ENCODE measurements at regions not wholly inside any gene's neighbourhood (a gene's known extent, or its start where the extent isn't known, plus 50 kb on each side); places are given as distances from the start of the nearest gene placed in this dataset.

GRCh38 chr4:23976423-23976822, 86.6 kb upstream of the PPARGC1A start:
- no peak for TF ChIP-seq YY1 (IDR thresholded peaks at IDR 0.05; ENCODE audit: borderline replicate concordance in 1 of 3, control insufficient read depth in 1 of 3, extremely low read depth in 1 of 3, insufficient read depth in 3 of 3, insufficient read length in 1 of 3, insufficient replicate concordance in 2 of 3, low read depth in 1 of 3, low read length in 2 of 3)
- no peak for TF ChIP-seq ZSCAN32 (CRISPR knock-in tag; IDR thresholded peaks at IDR 0.05)
- no peak for TF ChIP-seq ATF7 (IDR thresholded peaks at IDR 0.05)
- no peak for TF ChIP-seq CTCF (IDR thresholded peaks at IDR 0.05 in 2 of 3, conservative IDR thresholded peaks at IDR 0.05 in 1 of 3; ENCODE audit: insufficient read depth in 2 of 3, low read depth in 1 of 3, low read length in 3 of 3)
- TF ChIP-seq KLF16 (IDR thresholded peaks at IDR 0.05), result no peak
- TF ChIP-seq DPF2 (IDR thresholded peaks at IDR 0.05), result no peak
